ENCODE measurements at regions not wholly inside any gene's neighbourhood (a gene's known extent, or its start where the extent isn't known, plus 50 kb on each side); places are given as distances from the start of the nearest gene placed in this dataset. TPM values are rescaled to one million over a fixed set of nuclear protein-coding genes. Genes with fewer than 3 reads are reported as not detected.

DNA sequence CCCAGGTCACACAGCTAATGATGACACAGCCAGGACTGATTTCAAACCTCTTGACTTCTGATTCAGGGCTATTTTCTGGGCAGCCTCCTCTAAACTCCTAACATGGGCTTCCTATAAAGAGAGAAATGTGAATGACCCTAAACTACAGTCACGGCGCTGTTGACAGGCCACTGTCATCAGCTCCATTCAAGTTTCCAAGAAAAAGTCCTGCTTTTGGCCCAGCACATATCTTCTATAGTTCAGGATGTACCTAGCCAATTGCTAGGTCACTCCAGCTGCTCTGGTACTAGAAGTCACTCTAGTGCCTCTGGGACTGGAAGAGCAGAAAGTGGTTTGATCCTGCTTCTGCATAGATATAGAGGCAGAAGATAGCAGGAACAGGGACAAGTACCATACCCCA, 64.9 kb upstream of the TARS1 start:
- DNase-seq (ENCODE audit: extremely low spot score in 2 of 2) = no peak
- H3K4me3 ChIP-seq = no peak overlapping the region
- H3K9me3 ChIP-seq = no peaks in the 10 kb centered on the region
- intact Hi-C loops (cut with DNase I) = no loop called here
- H3K36me3 ChIP-seq = no peaks in the 10 kb centered on the region
- H3K27me3 ChIP-seq = no peaks in the 10 kb centered on the region
- TF ChIP-seq CTCF (IDR thresholded peaks at IDR 0.05) = no peak
- TF ChIP-seq POLR2AphosphoS5 (IDR thresholded peaks at IDR 0.05; ENCODE audit: insufficient read depth in 1 of 2, low read depth in 1 of 2) = no peak
- no peak for TF ChIP-seq POLR2A (IDR thresholded peaks at IDR 0.05)
- H3K27ac ChIP-seq = no peak overlapping the region
- H3K4me1 ChIP-seq = no peaks in the 10 kb centered on the region

- Histone ChIP-seq H3K27ac (no peak overlapping the region), H3K9me3 (no peaks in the 10 kb centered on the region), H3K4me3 (no peak overlapping the region), H3K36me3 (no peaks in the 10 kb centered on the region), H3K27me3 (no peaks in the 10 kb centered on the region), H3K4me1 (no peaks in the 10 kb centered on the region)
- intact Hi-C loops (cut with DNase I) = no loop called here
- no peak for DNase-seq (ENCODE audit: extremely low spot score in 2 of 2)
- TF ChIP-seq POLR2AphosphoS5 (IDR thresholded peaks at IDR 0.05; ENCODE audit: insufficient read depth in 1 of 2, low read depth in 1 of 2) = no peak
- no peak for TF ChIP-seq POLR2A (IDR thresholded peaks at IDR 0.05)
- peak in 1 of 3 experiments; percentile 23 for TF ChIP-seq CTCF (IDR thresholded peaks at IDR 0.05)
Observed at GRCh38 chr5:33379757-33380156, 61.0 kb upstream of the TARS1 start.

DNA sequence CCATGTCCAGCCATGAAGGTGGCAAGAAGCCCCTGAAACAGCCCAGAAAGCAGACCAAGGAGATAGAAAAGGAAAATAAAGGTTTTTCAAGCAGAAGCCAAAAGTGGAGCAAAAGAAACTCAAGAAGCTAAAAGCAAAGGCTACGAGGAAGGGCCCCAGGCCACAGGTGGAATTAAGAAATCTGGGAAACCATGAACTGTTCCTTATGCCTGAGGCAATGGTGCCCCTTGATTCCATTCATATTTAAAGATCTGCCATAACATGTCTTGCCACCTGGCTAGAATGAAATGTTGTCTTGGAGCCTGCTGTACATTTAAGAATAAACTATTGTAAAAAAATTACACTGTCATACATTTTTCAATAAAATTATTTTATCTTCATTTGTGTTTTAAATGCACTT, 59.5 kb upstream of the TARS1 start:
- TF ChIP-seq CTCF (IDR thresholded peaks at IDR 0.05) (no peak), POLR2A (IDR thresholded peaks at IDR 0.05) (no peak), POLR2AphosphoS5 (IDR thresholded peaks at IDR 0.05; ENCODE audit: insufficient read depth in 1 of 2, low read depth in 1 of 2) (no peak)
- H3K4me1 ChIP-seq = no peaks in the 10 kb centered on the region
- intact Hi-C loops (cut with DNase I) = no loop called here

More for the DNA sequence above, 59.5 kb upstream of the TARS1 start:
- Histone ChIP-seq H3K36me3 (no peaks in the 10 kb centered on the region), H3K4me3 (no peak overlapping the region), H3K9me3 (no peaks in the 10 kb centered on the region), H3K27ac (no peak overlapping the region), H3K27me3 (no peaks in the 10 kb centered on the region)
- no peak for DNase-seq (ENCODE audit: extremely low spot score in 2 of 2)

Small RNAs in the stretch of these regions (small RNA-seq; reads per million reads assigned to genes)
- not detected for gene AC010343.2
- not detected for gene AC025459.1

Measured in vagina (tissue), 2 donors.